Liver (tissue), 7 donors: ENCODE measurements at regions not wholly inside any gene's neighbourhood (a gene's known extent, or its start where the extent isn't known, plus 50 kb on each side); places are given as distances from the start of the nearest gene placed in this dataset.

Source experiments
- DNase-seq: peaks from one replicate; pipeline ENCODE4 v3.0.0-alpha.2; 2017; ENCODE audit warnings: low spot score
- H3K27ac ChIP-seq, 2 donors: one replicate each; pipeline ENCODE4 v1.7.0; 2013; ENCODE audit warnings: inconsistent platforms in 2 of 2, low read length in 2 of 2, control low read depth in 1 of 2, low read depth in 1 of 2, mild to moderate bottlenecking in 1 of 2
- H3K27me3 ChIP-seq, 4 donors: one replicate each; pipeline versions ENCODE4 v1.6.1 to v1.7.0; 2013; ENCODE audit warnings: low read length in 3 of 4, inconsistent platforms in 1 of 4, mild to moderate bottlenecking in 1 of 4, moderate library complexity in 1 of 4; ENCODE audit not compliant: control insufficient read depth in 4 of 4, insufficient read depth in 4 of 4
- H3K36me3 ChIP-seq, 4 donors: one replicate each; pipeline versions ENCODE4 v1.6.1 to v1.7.0; 2013; ENCODE audit warnings: low read length in 3 of 4, mild to moderate bottlenecking in 3 of 4, low read depth in 1 of 4, moderate library complexity in 1 of 4; ENCODE audit not compliant: control insufficient read depth in 4 of 4, insufficient read depth in 3 of 4
- H3K4me1 ChIP-seq, 4 donors: one replicate each; pipeline versions ENCODE4 v1.6.1 to v1.7.0; 2013; ENCODE audit warnings: low read length in 3 of 4, mild to moderate bottlenecking in 3 of 4, moderate library complexity in 1 of 4; ENCODE audit not compliant: control insufficient read depth in 4 of 4, insufficient read depth in 4 of 4
- H3K4me3 ChIP-seq, 3 donors: one replicate each; pipeline versions ENCODE4 v1.6.1 to v1.7.0; 2013; ENCODE audit warnings: low read length in 3 of 3, control low read depth in 1 of 3, low read depth in 1 of 3, mild to moderate bottlenecking in 1 of 3
- H3K9ac ChIP-seq, 2 donors: one replicate each; pipeline ENCODE4 v1.7.0; 2013; ENCODE audit warnings: low read length in 2 of 2, mild to moderate bottlenecking in 2 of 2, moderate library complexity in 2 of 2, control low read depth in 1 of 2, low read depth in 1 of 2
- H3K9me3 ChIP-seq, 4 donors: one replicate each; pipeline versions ENCODE4 v1.6.1 to v1.7.0; 2013; ENCODE audit warnings: low read length in 3 of 4; ENCODE audit not compliant: control insufficient read depth in 4 of 4
- ATF3 ChIP-seq: IDR thresholded peaks from 2 replicates; pipeline ENCODE4 v1.6.1; 2016; ENCODE audit warnings: antibody characterized with exemption
- FOXA1 ChIP-seq: IDR thresholded peaks from 2 replicates; pipeline ENCODE4 v1.6.1; 2016; ENCODE audit warnings: antibody characterized with exemption
- FOXA2 ChIP-seq: IDR thresholded peaks from 2 replicates; pipeline ENCODE4 v1.6.1; 2016; ENCODE audit warnings: antibody characterized with exemption
- GABPA ChIP-seq, 2 donors: IDR thresholded peaks in 1 of 2; conservative IDR thresholded peaks in 1 of 2; 2 replicates each; pipeline ENCODE4 v1.6.1; 2016; ENCODE audit warnings: antibody characterized with exemption in 2 of 2, mild to moderate bottlenecking in 1 of 2, moderate library complexity in 1 of 2
- HNF4G ChIP-seq: IDR thresholded peaks from 2 replicates; pipeline ENCODE4 v1.6.1; 2016; ENCODE audit warnings: antibody characterized with exemption
- JUND ChIP-seq, 2 donors: IDR thresholded peaks; 2 replicates each; pipeline ENCODE4 v1.6.1; 2016; ENCODE audit warnings: antibody characterized with exemption in 2 of 2
- MAX ChIP-seq: IDR thresholded peaks from 2 replicates; pipeline ENCODE4 v1.6.1; 2016; ENCODE audit warnings: antibody characterized with exemption
- RXRA ChIP-seq, 2 donors: IDR thresholded peaks; 2 replicates each; pipeline ENCODE4 v1.6.1; 2017 to 2018; ENCODE audit warnings: antibody characterized with exemption in 2 of 2, mild to moderate bottlenecking in 1 of 2
- SP1 ChIP-seq: IDR thresholded peaks from 2 replicates; pipeline ENCODE4 v1.6.1; 2018; ENCODE audit warnings: antibody characterized with exemption, mild to moderate bottlenecking
- TAF1 ChIP-seq: conservative IDR thresholded peaks from 2 replicates; pipeline ENCODE4 v1.6.1; 2016; ENCODE audit warnings: antibody characterized with exemption, mild to moderate bottlenecking
- YY1 ChIP-seq: IDR thresholded peaks from 2 replicates; pipeline ENCODE4 v1.6.1; 2016; ENCODE audit warnings: antibody characterized with exemption, mild to moderate bottlenecking
- WGBS: extraction: QIAGEN DNeasy Blood & Tissue Kit; methylation state at CpG from one replicate; pipeline ENCODE4 v1.1.7; 2013; 5-methylcytosine and 5-hydroxymethylcytosine counted together
- donor health status: healthy.
- donor health status: healthy.
- donor health status: healthy.
- donor health status: healthy.

DNA sequence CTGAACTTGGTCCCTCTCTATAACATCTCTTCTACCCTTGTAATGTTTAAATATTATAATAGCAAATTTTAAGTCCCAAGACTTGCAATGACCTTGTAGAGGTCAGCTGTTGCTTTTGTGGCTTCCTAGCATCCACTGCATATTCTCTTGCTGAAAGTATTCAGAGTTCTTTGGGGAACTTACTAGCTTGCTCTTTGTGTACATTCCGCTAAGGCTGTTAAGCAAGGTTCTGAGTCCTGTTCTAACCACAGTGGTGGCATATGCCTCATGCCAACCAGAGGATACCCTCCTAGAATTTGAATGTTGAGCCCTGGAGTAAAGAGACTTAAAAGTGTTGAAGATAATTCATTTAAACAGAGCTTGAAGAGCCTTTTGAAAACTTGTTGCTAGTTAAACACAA, 570.9 kb downstream of the TLE1 start:
- 90% methylated on average over 1 of the region's 1 CpG for WGBS
- DNase-seq: no peak
- Histone ChIP-seq H3K9me3 (no peaks in the 10 kb centered on the region), H3K27me3 (no peaks in the 10 kb centered on the region), H3K36me3 (no peaks in the 10 kb centered on the region), H3K4me3 (no peak overlapping the region), H3K9ac (no peak overlapping the region), H3K4me1 (no peaks in the 10 kb centered on the region), H3K27ac (no peak overlapping the region)
- TF ChIP-seq YY1 (no peak), FOXA1 (no peak), FOXA2 (no peak)

GRCh38 chr9:81116340-81117137, 572.8 kb downstream of the TLE1 start:
- Histone ChIP-seq H3K36me3 (no peaks in the 10 kb centered on the region), H3K9ac (no peak overlapping the region), H3K4me1 (no peaks in the 10 kb centered on the region), H3K27me3 (no peaks in the 10 kb centered on the region), H3K9me3 (no peaks in the 10 kb centered on the region), H3K4me3 (no peak overlapping the region), H3K27ac (no peak overlapping the region)
- DNase-seq: no peak
- TF ChIP-seq RXRA (IDR thresholded peaks at IDR 0.05) (no peak), MAX (no peak), ATF3 (no peak), SP1 (no peak), TAF1 (no peak), JUND (IDR thresholded peaks at IDR 0.05) (no peak), HNF4G (no peak), GABPA (IDR thresholded peaks at IDR 0.05 in 1 of 2, conservative IDR thresholded peaks at IDR 0.05 in 1 of 2) (no peak)
- WGBS: 71% methylated on average over 7 of the region's 7 CpGs

DNA sequence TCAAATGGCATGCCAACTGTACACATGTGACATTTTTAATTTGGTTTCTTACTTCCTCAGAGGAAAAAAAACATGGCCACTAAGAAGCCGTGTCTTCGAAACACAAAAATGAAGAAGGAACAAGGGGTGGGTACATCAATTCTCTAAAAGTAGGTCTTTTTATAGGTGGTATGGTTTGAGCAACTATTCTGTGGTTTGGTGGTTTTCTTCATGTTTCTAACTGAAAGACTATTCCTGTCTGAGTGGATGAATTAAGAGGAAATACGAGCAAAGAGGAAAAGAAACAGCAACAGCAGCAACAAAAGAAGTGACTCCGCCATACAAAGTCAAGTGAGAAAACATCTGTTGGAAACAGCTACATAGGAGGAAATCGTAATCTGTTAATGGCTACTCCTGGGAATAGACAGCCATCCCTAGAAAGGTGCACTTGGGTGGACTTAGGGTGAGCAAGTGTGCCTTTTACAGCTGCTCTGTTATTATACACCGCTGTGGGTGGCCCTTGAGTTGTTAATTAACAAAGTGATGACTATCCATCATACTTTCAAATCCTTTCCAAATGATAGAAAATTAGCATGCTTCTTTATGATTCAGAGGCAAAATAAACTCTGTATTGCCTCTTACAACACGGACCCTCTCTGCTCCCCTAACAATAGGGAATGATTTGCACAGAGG, 575.8 kb downstream of the TLE1 start:
- H3K27ac ChIP-seq: no peak overlapping the region
- no peaks in the 10 kb centered on the region for H3K27me3 ChIP-seq
- H3K9ac ChIP-seq: no peak overlapping the region
- H3K9me3 ChIP-seq: no peaks in the 10 kb centered on the region
- H3K4me3 ChIP-seq: no peak overlapping the region
- 69% methylated on average over 7 of the region's 7 CpGs for WGBS
- no peaks in the 10 kb centered on the region for H3K36me3 ChIP-seq
- no peaks in the 10 kb centered on the region for H3K4me1 ChIP-seq
- TF ChIP-seq TAF1: no peak
- peak; percentile 23 for TF ChIP-seq YY1
- no peak for DNase-seq

DNA sequence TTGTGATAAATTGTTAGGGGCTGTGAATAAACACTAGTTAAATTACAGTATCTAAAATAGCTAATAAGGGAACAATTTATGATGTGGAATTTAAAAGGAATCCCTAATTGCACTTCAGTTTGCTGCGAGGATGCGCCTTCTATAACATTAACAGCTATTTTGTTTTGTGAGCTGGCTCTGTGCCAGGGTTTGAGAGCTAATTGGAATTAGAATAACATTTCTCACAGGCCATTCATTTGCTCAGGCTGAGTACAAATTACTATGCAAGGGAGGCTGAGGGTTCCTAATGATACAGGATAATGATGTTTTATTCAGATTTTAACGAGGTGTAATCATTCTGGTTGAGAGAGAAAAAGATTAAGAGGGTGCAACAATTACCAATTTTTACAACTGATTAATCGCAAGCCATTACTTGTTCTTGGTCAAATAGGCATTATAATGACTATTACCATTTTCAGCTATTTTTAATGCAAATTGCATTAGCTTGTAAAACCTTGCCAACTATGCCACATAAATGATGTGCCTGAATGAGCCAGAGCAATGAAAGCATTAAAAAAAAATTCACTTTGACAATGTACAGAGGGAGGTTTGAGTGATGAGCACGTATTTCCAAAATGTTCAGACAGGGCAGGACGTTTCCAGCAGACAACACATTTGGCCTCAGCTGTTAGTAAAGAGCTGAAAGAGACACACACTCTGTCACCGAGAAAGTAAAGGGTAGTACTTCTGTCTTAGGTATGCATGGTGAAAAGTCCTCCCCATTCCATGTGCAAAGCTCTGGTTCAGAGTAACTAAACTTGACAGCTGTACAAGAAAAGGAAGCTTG, 576.5 kb downstream of the TLE1 start:
- no peaks in the 10 kb centered on the region for H3K27me3 ChIP-seq
- no peaks in the 10 kb centered on the region for H3K36me3 ChIP-seq
- TF ChIP-seq HNF4G: no peak
- no peak for DNase-seq
- no peak overlapping the region for H3K9ac ChIP-seq
- no peaks in the 10 kb centered on the region for H3K4me1 ChIP-seq
- 76% methylated on average over 7 of the region's 7 CpGs for WGBS
- no peak overlapping the region for H3K27ac ChIP-seq
- no peaks in the 10 kb centered on the region for H3K9me3 ChIP-seq
- no peak overlapping the region for H3K4me3 ChIP-seq
